ENCODE measurements at regions not wholly inside any gene's neighbourhood (a gene's known extent, or its start where the extent isn't known, plus 50 kb on each side); places are given as distances from the start of the nearest gene placed in this dataset.

- Histone ChIP-seq H2BK15ac (ENCODE audit: low read length) (no peak overlapping the region), H3K9ac (replicated peaks in 1 of 4; ENCODE audit: extremely low read depth in 1 of 4, low read depth in 3 of 4, low read length in 3 of 4) (no peak overlapping the region), H2BK120ac (replicated peaks; ENCODE audit: low read depth, low read length) (no peak overlapping the region), H4K91ac (replicated peaks; ENCODE audit: insufficient read length, low read length) (no peak overlapping the region), H3K27ac (ENCODE audit: low read depth, low read length) (no peak overlapping the region), H3K27me3 (replicated peaks in 1 of 4; ENCODE audit: control insufficient read depth in 3 of 4, extremely low read depth in 1 of 4, insufficient read depth in 3 of 4, low read length in 3 of 4) (no peaks in the 10 kb centered on the region), H3K4me2 (ENCODE audit: insufficient read depth in 1 of 2, low read depth in 2 of 2, low read length in 2 of 2) (no peak overlapping the region), H2BK12ac (ENCODE audit: low read depth, low read length) (no peak overlapping the region), H3K79me2 (ENCODE audit: control insufficient read depth in 1 of 2, insufficient read depth in 2 of 2, low read length in 2 of 2) (no peaks in the 10 kb centered on the region), H3K56ac (replicated peaks; ENCODE audit: insufficient read length, low read depth, low read length) (no peak overlapping the region), H4K20me1 (replicated peaks in 1 of 2; ENCODE audit: control insufficient read depth in 1 of 2, insufficient read depth in 2 of 2, low read length in 2 of 2) (no peaks in the 10 kb centered on the region), H3K23ac (ENCODE audit: insufficient read length) (no peak overlapping the region), H3K4ac (replicated peaks; ENCODE audit: insufficient read length, low read depth, low read length) (no peak overlapping the region), H3K79me1 (ENCODE audit: low read depth, low read length) (no peaks in the 10 kb centered on the region), H4K8ac (ENCODE audit: extremely low read depth, insufficient read depth, low read length) (no peak overlapping the region), H2AK5ac (ENCODE audit: low read depth, low read length) (no peak overlapping the region), H2AFZ (ENCODE audit: low read length) (no peak overlapping the region), H3K4me1 (replicated peaks in 1 of 4; ENCODE audit: control insufficient read depth in 3 of 4, insufficient read depth in 4 of 4, low read length in 3 of 4) (no peaks in the 10 kb centered on the region), H3K14ac (ENCODE audit: insufficient read length) (no peak overlapping the region), H4K5ac (ENCODE audit: insufficient read length, low read depth, low read length) (no peak overlapping the region), H2BK5ac (ENCODE audit: low read depth, low read length) (no peak overlapping the region), H3K23me2 (ENCODE audit: low read depth, low read length) (no peaks in the 10 kb centered on the region), H3K4me3 (ENCODE audit: extremely low read depth in 1 of 4, insufficient read depth in 2 of 4, low read depth in 3 of 4, low read length in 4 of 4) (no peak overlapping the region), H3K9me3 (ENCODE audit: insufficient read depth in 2 of 2, low read depth in 1 of 2, low read length in 1 of 2) (peaks cover 0 to 6% of the 10 kb centered on the region in 2 experiments; a peak in 3 of 4 replicates), H3K18ac (ENCODE audit: extremely low read depth, low read length) (no peak overlapping the region), H2BK20ac (ENCODE audit: low read length) (no peak overlapping the region), H3K36me3 (ENCODE audit: control insufficient read depth in 2 of 4, insufficient read depth in 4 of 4, low read length in 3 of 4) (no peaks in the 10 kb centered on the region)
- CTCF ChIA-PET (ENCODE audit: partially characterized antibody), result interaction anchor here (0.9 kb wide), 1 partner anchor 19 kb away, joined by 3 read pairs; no protein-coding TSS in a partner anchor
- 91% methylated on average over 8 of the region's 8 CpGs; no CpG with 5 or more reads in 1 of the 2 experiments for WGBS, 2 experiments (ENCODE audit: extremely low coverage in 1 of 2, insufficient coverage in 1 of 2, insufficient read length in 1 of 2, insufficient replicate concordance in 2 of 2, low coverage in 1 of 2, low lambda C conversion rate in 2 of 2, missing lambda C conversion rate in 1 of 2)
- TF ChIP-seq CEBPB (IDR thresholded peaks at IDR 0.05; ENCODE audit: low read depth, low read length), result no peak
- TF ChIP-seq CHD2 (IDR thresholded peaks at IDR 0.05; ENCODE audit: low read length), result no peak
- TF ChIP-seq SP4 (IDR thresholded peaks at IDR 0.05; ENCODE audit: low read length), result no peak
- TF ChIP-seq FOSL1 (IDR thresholded peaks at IDR 0.05; ENCODE audit: insufficient read depth, low read depth, low read length), result no peak
- no peak for TF ChIP-seq POLR2AphosphoS5 (IDR thresholded peaks at IDR 0.05; ENCODE audit: low read depth, low read length)
- TF ChIP-seq ATF3 (IDR thresholded peaks at IDR 0.05; ENCODE audit: insufficient read depth, low read depth, low read length), result no peak
- no peak for TF ChIP-seq SUZ12 (IDR thresholded peaks at IDR 0.05; ENCODE audit: low read length)
- no peak for TF ChIP-seq RXRA (IDR thresholded peaks at IDR 0.05; ENCODE audit: insufficient read depth, low read depth, low read length)
- POLR2A ChIA-PET (ENCODE audit: partially characterized antibody), result no interaction called here
- FAIRE-seq (no peak), DNase-seq (ENCODE audit: low read depth in 1 of 2, low spot score in 2 of 2) (no peak)
Measured at GRCh38 chr16:73204359-73205152, 156.6 kb upstream of the ZFHX3 start.

Data from H1 (cell line).